ENCODE measurements at regions not wholly inside any gene's neighbourhood (a gene's known extent, or its start where the extent isn't known, plus 50 kb on each side); places are given as distances from the start of the nearest gene placed in this dataset.

GRCh38 chr16:85541181-85541580, 71.9 kb upstream of the GSE1 start:
- H3K27ac ChIP-seq, result no peak overlapping the region
- no peaks in the 10 kb centered on the region for H3K27me3 ChIP-seq
- peaks cover 4 to 9% of the 10 kb centered on the region in 2 donors for H3K4me1 ChIP-seq
- WGBS, 2 donors, result 82 to 83% methylated on average over 2 to 6 of the region's 8 CpGs
- TF ChIP-seq CTCF (IDR thresholded peaks at IDR 0.05) (no peak), POLR2A (IDR thresholded peaks at IDR 0.05) (no peak)
- H3K4me3 ChIP-seq (replicated peaks in 1 of 3), result no peak overlapping the region
- no peak for DNase-seq
- H3K36me3 ChIP-seq, result no peaks in the 10 kb centered on the region
- H3K9me3 ChIP-seq, result no peaks in the 10 kb centered on the region
- intact Hi-C loops (cut with DNase I), result no loop called here

GRCh38 chr16:85541619-85541979, 71.5 kb upstream of the GSE1 start:
- intact Hi-C loops (cut with DNase I), result no loop called here
- Histone ChIP-seq H3K27ac (no peak overlapping the region), H3K4me3 (replicated peaks in 1 of 3) (no peak overlapping the region), H3K27me3 (no peaks in the 10 kb centered on the region), H3K9me3 (no peaks in the 10 kb centered on the region), H3K4me1 (peaks cover under 1 to 5% of the 10 kb centered on the region in 2 donors), H3K36me3 (no peaks in the 10 kb centered on the region)
- DNase-seq, result no peak
- TF ChIP-seq CTCF (IDR thresholded peaks at IDR 0.05), result no peak
- no peak for TF ChIP-seq POLR2A (IDR thresholded peaks at IDR 0.05)
- WGBS, 2 donors, result 85 to 90% methylated on average over 7 of the region's 7 CpGs

GRCh38 chr16:85541980-85542900, 70.9 kb upstream of the GSE1 start:
- no peaks in the 10 kb centered on the region for H3K4me1 ChIP-seq
- H3K27ac ChIP-seq, result no peak overlapping the region
- no peak overlapping the region for H3K4me3 ChIP-seq (replicated peaks in 1 of 3)
- no peak for TF ChIP-seq CTCF (IDR thresholded peaks at IDR 0.05)
- TF ChIP-seq POLR2A (IDR thresholded peaks at IDR 0.05), result no peak
- 85% methylated on average over 19 to 20 of the region's 20 CpGs for WGBS, 2 donors
- H3K9me3 ChIP-seq, result no peaks in the 10 kb centered on the region
- no peaks in the 10 kb centered on the region for H3K36me3 ChIP-seq
- intact Hi-C loops (cut with DNase I), result no loop called here
- no peak for DNase-seq
- no peaks in the 10 kb centered on the region for H3K27me3 ChIP-seq

GRCh38 chr16:85543536-85543935, 69.6 kb upstream of the GSE1 start:
- TF ChIP-seq CTCF (IDR thresholded peaks at IDR 0.05) (no peak), POLR2A (IDR thresholded peaks at IDR 0.05) (no peak)
- Histone ChIP-seq H3K9me3 (no peaks in the 10 kb centered on the region), H3K36me3 (no peaks in the 10 kb centered on the region), H3K27me3 (no peaks in the 10 kb centered on the region), H3K27ac (no peak overlapping the region), H3K4me1 (no peaks in the 10 kb centered on the region), H3K4me3 (replicated peaks in 1 of 3) (no peak overlapping the region)
- intact Hi-C loops (cut with DNase I), result no loop called here
- WGBS, 2 donors, result 80 to 85% methylated on average over 4 of the region's 4 CpGs
- DNase-seq, result no peak

GRCh38 chr16:85544016-85544415, 69.1 kb upstream of the GSE1 start:
- no peaks in the 10 kb centered on the region for H3K4me1 ChIP-seq
- intact Hi-C loops (cut with DNase I), result no loop called here
- WGBS, 2 donors, result 92 to 97% methylated on average over 16 of the region's 16 CpGs

More at GRCh38 chr16:85544016-85544415, 69.1 kb upstream of the GSE1 start:
- H3K27me3 ChIP-seq, result no peaks in the 10 kb centered on the region
- DNase-seq, result no peak
- H3K27ac ChIP-seq, result no peak overlapping the region
- TF ChIP-seq POLR2A (IDR thresholded peaks at IDR 0.05), result no peak
- TF ChIP-seq CTCF (IDR thresholded peaks at IDR 0.05), result no peak
- H3K4me3 ChIP-seq (replicated peaks in 1 of 3), result no peak overlapping the region
- H3K36me3 ChIP-seq, result no peaks in the 10 kb centered on the region
- no peaks in the 10 kb centered on the region for H3K9me3 ChIP-seq

All from thyroid gland (tissue), 4 donors.